H7 (cell line): ENCODE measurements at regions not wholly inside any gene's neighbourhood (a gene's known extent, or its start where the extent isn't known, plus 50 kb on each side); places are given as distances from the start of the nearest gene placed in this dataset.
"Not testable (repeated sequence)": the region's sequence is repeated elsewhere in the genome, so short reads cannot be mapped to it uniquely, and the experiment has no call there.

Experiments
- DNase-seq: peaks from one replicate; pipeline ENCODE4 v3.0.0; 2012
- H3K27me3 ChIP-seq: 2 replicates; pipeline ENCODE4 v1.6.0; 2011; ENCODE audit warnings: mild to moderate bottlenecking, low read length; ENCODE audit not compliant: control insufficient read depth, insufficient read depth
- H3K36me3 ChIP-seq: replicated peaks from 2 replicates; pipeline ENCODE4 v1.5.1; 2011; ENCODE audit warnings: low read length; ENCODE audit not compliant: control insufficient read depth, insufficient read depth
- H3K4me3 ChIP-seq: 2 replicates; pipeline ENCODE4 v1.5.1; 2011; ENCODE audit warnings: low read depth, mild to moderate bottlenecking, control low read depth, low read length, moderate library complexity; ENCODE audit not compliant: insufficient read depth

DNA sequence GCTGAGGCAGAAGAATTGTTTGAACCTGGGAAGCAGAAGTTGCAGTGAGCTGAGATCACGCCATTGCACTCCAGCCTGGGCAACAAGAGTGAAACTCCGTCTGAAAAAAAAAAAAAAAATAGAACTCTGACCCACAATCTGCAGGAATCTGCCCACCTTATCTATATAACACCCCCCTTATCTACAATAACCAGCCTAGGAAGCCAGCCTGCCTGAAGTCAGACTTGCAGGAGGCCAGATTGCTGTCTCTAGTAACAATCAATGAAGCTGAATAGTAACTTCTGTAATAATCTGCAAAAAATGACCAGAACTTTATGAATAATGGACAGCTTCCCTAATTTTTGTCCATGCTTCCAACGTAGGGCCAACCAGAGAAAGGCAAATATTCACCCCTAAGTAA lies 352.5 kb downstream of the CD83 start:
- no peak for DNase-seq
- Histone ChIP-seq H3K4me3 (no peak overlapping the region), H3K36me3 (no peaks in the 10 kb centered on the region), H3K27me3 (no peaks in the 10 kb centered on the region)

DNA sequence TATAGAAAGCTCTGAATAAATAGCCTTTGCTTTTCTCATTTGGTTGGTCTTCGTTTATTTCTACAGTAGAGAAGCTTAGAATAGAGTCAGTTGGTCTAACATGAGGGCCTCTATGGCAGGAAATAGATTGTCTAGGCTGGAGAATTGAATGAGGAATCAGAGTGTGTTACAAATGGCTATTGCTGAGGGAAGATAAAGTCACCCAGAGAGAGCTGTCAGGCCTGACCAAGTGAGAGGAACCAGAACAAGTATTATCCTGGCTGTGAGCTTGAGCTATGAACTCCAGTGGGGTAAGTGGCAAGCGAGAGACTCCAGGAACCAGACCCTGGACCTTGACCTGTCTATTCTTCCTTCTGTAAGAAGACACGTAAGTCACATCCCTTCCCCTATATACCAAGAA lies 353.1 kb downstream of the CD83 start:
- H3K36me3 ChIP-seq: no peaks in the 10 kb centered on the region

DNA sequence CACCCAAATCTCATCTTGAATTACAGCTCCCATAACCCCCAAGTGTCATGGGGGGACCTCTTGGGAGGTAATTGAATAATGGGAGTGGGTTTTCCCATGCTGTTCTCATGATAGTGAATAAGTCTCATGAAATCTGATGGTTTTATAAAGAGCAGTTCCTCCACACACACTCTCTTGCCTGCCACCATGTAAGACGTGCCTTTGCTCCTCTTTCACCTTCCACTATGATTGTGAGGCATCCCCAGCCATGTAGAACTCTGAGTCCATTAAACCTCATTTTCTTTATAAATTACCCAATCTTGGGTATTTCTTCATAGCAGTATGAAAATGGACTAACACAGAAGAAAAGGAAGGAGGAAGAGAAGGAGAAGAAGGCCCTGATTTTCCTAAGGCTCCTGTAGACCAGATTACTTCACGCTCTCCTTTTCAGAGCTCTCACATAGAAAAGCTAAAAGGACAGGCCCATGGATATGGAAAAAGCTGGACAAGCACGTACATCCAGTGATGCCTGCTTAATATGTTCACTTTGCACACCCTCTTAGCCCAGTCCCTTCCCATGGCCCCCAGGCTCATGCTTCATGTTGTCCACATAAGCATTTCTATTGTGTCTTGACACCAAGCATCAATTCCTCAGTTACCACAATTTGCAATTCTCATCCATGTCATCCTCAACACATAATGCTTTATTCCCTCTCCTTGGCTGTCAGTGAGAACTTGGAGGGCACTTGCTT lies 354.8 kb downstream of the CD83 start:
- no peak overlapping the region for H3K4me3 ChIP-seq
- no peak for DNase-seq

More for the DNA sequence above, 353.1 kb downstream of the CD83 start:
- H3K4me3 ChIP-seq: no peak overlapping the region
- DNase-seq: no peak
- no peaks in the 10 kb centered on the region for H3K27me3 ChIP-seq

DNA sequence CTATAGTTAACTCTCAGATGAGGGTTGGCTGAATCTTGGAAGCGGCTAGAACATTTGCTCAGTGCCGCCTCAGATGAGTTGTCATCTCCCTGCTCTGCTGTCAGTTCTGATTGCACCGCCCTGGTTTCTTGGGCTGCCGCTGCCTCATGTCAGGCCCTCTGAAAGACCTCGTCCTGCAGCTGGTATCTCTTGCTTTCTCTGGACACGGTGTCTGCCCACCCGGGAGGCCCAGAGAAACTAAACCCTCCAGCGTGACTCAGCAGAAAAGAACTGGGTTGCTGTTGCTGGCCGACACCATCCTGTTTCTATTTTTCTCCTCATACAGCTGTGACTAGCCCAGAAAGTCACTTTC lies 355.4 kb downstream of the CD83 start:
- DNase-seq: no peak
- Histone ChIP-seq H3K36me3 (no peaks in the 10 kb centered on the region), H3K4me3 (no peak overlapping the region), H3K27me3 (no peaks in the 10 kb centered on the region)

More for the DNA sequence above, 354.8 kb downstream of the CD83 start:
- H3K27me3 ChIP-seq: no peaks in the 10 kb centered on the region
- H3K36me3 ChIP-seq: no peaks in the 10 kb centered on the region

DNA sequence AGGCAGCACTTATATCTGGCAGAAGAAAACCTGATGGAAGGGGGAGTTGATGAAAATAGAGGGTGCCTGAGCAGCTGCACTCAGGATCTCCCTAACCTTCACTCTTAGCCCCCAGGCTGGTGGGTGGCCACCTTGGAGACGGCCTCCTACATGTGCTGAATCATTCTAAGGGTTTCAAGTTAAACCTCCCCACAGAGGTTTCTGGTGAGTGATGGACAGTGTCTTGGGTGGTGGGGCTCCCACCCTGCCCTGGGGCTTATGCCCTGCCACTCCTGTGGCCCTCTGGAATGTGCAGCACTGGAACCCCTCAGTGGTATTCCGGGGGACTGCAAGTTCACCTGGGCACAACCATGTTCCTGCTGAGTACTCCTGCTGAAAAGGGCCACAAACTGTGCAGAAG lies 357.2 kb downstream of the CD83 start:
- Histone ChIP-seq H3K27me3 (no peaks in the 10 kb centered on the region), H3K36me3 (no peaks in the 10 kb centered on the region), H3K4me3 (no peak overlapping the region)
- DNase-seq: no peak

DNA sequence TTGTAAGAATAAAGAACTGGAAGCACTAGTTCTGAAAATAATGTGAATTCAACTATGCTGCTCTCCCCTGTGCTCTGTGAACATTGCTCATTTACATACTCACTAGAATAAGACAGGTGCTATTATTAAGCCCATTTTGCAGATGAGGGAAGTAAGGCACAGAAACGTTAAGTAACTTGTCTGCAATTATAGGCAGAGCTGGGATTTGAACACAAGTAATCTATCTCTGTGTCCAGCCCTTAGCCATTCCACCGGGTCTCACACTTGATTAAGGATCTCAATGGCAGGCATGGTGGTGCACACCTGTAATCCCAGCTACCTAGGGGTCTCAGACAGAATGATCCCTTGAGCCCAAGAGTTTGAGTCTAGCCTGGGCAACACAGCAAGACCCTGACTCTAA lies 357.7 kb downstream of the CD83 start:
- no peaks in the 10 kb centered on the region for H3K27me3 ChIP-seq
- no peak overlapping the region for H3K4me3 ChIP-seq
- H3K36me3 ChIP-seq: no peaks in the 10 kb centered on the region
- no peak for DNase-seq

DNA sequence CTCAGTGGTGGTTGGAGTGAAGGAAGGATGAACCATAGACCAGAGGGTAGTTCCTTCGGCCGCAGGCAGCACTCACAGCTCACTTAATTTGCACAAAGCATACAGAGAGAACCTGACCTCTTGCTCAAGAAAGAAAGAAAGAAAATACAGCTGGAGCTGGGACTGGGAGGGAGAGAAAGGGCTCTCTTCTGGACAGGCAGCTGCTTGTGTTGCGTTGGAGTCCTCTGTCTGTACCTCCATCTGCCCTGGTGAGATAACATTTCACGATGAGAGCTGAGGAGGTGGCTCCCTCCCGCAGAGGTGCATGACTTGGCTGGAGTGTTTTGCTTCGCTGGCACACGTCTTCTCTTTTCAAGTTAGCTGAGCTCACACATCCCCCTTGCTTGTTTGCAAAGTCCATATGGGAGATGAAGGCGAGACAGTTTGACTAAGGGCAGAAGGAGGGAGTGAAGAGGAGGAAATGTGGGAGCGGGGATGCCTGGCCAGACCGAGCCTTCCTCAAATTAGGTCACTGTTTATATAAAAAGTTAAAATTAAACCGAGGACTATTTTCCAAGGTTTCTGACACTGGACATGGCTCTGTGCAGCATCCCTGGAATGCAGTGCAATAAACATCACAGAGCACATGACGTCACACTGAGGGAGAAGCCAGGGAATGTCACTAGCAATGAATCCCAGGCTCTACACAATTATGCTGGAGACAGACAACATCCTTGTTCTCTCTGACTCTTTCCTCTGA lies 359.4 kb downstream of the CD83 start:
- no peak for DNase-seq
- Histone ChIP-seq H3K27me3 (no peaks in the 10 kb centered on the region), H3K4me3 (no peak overlapping the region), H3K36me3 (no peaks in the 10 kb centered on the region)

DNA sequence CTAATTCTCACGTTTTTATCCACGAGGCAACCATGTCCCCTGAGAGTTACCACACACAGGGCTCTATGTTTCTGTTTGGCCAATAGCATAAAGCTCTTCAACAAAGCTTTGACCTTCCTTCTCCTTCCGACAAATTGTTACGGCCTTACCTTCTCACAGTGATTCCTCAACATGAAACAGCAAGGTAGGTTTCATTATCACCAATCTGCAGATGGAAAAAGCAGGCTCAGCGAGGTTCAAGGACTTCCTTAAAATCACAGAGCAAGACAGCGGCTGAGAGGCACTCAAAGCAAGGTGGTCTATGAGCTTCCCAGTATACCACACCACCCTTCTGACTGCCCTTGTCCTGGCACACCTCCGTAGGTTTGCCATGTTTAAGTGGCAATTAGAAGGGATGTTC lies 360.0 kb downstream of the CD83 start:
- no peaks in the 10 kb centered on the region for H3K36me3 ChIP-seq
- no peak for DNase-seq
- H3K27me3 ChIP-seq: no peaks in the 10 kb centered on the region
- H3K4me3 ChIP-seq: no peak overlapping the region

DNA sequence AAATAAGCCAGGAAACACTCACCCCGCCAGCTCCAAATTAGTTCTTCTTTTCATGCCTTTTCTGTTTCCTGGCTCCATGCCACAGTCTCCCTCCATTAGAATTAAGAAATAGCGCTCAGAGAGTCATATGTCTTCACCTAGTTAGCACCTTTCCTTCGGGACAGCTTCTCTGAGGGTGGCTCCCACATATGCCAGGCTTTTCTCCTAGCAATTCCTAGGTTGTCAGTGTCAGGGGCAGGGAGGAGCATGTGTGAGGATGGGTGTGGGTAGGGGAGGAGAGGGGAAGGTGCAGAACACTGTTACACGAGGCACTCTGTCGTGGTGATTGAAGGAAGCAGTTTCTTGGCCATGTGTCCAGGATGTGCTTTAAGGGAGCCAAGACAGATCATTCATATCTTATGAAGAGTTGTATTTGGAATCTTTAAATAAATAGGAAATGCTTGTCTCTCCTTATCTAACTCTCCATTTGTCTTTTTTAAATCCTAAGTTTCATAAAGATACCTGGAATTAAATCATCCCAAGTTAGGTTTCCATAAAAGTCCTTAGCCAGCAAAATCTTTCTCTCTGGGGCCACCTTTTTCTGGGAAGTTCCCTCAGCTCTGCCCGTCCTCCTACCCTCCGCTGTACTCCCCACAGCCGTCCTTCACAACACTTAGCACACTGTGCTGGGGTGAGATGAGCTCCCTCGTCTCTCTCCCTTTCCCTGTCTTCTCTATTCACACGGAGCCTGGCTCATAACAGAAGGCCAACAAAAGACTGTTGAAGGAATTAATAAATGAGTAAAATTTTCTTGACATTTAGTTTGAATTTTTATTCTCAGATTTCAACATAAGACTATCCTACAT lies 361.0 kb downstream of the CD83 start:
- Histone ChIP-seq H3K4me3 (no peak overlapping the region), H3K27me3 (no peaks in the 10 kb centered on the region), H3K36me3 (no peaks in the 10 kb centered on the region)
- no peak for DNase-seq

DNA sequence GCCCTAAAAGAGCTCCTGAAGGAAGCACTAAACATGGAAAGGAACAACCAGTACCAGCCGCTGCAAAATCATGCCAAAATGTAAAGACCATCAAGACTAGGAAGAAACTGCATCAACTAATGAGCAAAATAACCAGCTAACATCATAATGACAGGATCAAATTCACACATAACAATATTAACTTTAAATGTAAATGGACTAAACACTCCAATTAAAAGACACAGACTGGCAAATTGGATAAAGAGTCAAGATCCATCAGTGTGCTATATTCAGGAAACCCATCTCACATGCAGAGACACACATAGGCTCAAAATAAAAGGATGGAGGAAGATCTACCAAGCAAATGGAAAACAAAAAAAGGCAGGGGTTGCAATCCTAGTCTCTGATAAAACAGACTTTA lies 364.4 kb downstream of the CD83 start:
- not testable (repeated sequence) for H3K4me3 ChIP-seq, DNase-seq, H3K36me3 ChIP-seq, H3K27me3 ChIP-seq

DNA sequence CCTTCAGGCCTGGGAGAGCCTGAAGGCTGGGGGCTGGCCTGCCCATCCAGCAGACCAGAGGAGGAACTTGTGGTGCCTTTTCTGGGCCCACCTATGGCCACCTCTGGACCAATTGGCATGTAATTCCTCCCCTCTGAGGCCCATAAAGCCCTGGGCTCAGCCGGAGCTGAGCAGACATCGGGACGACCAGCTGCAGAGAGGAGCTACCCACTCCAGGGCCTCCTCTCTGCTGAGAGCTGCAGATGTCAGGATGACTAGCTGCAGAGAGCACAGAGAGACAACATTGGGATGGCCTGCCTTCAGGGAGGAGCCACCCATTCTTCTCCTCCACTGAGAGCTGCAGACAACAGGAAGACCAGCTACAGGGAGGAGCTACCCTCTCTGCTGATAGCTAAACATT lies 370.1 kb downstream of the CD83 start:
- H3K27me3 ChIP-seq: no peaks in the 10 kb centered on the region
- no peak for DNase-seq
- H3K4me3 ChIP-seq: no peak overlapping the region
- H3K36me3 ChIP-seq: no peaks in the 10 kb centered on the region

DNA sequence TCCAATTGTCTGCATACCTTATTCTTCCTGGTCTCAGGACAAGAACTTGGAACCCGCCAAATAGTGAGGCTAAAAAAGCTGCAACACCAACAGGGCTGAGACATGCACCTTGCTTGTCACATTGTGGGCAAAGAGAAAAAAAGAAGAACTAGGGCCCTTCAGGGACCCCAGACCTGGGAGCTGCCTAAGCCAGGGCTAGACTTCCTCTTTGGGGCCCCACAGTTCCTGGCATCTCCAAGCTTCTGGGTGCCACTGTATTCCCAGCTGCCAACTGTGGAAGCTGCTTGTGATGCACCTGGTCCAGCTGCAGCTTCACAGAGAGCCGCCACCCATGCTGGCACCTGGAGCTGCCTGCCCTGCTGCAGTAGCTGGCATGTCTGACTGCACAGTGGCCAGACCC lies 370.6 kb downstream of the CD83 start:
- no peak for DNase-seq
- H3K36me3 ChIP-seq: no peaks in the 10 kb centered on the region
- H3K27me3 ChIP-seq: no peaks in the 10 kb centered on the region
- H3K4me3 ChIP-seq: no peak overlapping the region

DNA sequence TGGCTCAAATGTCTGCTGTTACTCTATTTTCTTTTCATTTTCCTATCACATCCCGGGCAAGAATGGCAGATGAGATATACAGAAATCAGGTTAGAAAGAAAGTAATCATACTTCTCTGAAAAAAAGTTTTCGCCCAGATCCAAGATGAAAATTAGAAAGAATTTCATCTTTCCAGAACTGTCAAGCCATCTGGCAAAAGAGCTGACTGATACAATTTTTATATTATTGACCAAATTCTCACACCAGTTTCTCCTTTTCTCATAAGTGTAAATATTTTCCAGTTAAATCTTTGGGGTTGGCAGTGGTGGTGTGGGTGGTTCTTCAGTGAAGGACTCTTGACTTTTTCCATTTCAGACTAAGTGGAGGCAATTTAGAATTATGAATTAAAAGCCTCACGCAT lies 371.9 kb downstream of the CD83 start:
- no peak for DNase-seq

DNA sequence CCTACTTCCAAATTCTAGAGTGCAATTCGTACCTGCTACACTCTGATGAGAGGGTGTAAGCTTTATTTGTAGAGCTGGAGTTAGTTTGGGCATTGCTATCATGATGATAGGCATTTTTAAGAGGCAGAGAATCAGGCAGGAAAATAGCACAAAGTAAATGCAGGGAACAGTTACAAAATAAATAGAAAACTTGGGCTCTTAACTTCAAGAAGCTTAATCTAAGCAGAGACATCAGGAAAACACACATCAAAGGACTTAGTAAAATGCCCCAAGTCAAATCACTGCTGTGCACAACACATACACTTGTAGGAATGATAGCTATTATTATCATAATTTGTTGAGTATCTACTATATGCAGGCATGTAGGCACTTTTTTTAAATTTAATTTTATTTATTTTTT lies 381.2 kb downstream of the CD83 start:
- Histone ChIP-seq H3K27me3 (no peaks in the 10 kb centered on the region), H3K36me3 (no peaks in the 10 kb centered on the region), H3K4me3 (no peak overlapping the region)
- no peak for DNase-seq

More for the DNA sequence above, 371.9 kb downstream of the CD83 start:
- no peak overlapping the region for H3K4me3 ChIP-seq
- no peaks in the 10 kb centered on the region for H3K36me3 ChIP-seq
- H3K27me3 ChIP-seq: no peaks in the 10 kb centered on the region

DNA sequence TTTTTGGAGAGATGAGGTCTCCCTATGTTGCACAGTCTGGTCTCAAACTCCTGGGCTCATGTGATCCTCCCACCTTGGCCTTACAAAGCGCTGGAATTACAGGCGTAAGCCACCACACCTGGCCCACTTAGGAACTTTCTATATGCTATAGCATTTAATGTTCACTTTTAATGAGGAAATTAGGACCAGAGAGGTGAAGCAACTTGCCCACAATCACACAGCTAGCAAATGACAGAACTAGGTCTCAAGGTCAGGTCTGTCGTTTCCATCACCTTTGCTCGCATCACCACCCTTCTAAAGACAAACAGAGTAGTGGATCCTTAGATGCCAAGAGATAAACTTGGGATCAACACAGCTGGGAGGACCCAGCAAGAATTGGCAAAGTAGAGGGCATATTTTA lies 381.7 kb downstream of the CD83 start:
- DNase-seq: no peak
- H3K27me3 ChIP-seq: no peaks in the 10 kb centered on the region
- no peaks in the 10 kb centered on the region for H3K36me3 ChIP-seq
- no peak overlapping the region for H3K4me3 ChIP-seq
